DOHH2 (cell line): ENCODE measurements at regions not wholly inside any gene's neighbourhood (a gene's known extent, or its start where the extent isn't known, plus 50 kb on each side); places are given as distances from the start of the nearest gene placed in this dataset.

ENCODE experiments used
- H3F3A ChIP-seq: fragments of 200-600 bp; sonication (generic), shearing (Covaris generic); 2 replicates; pipeline ENCODE4 v1.6.0; 2016; ENCODE audit warnings: antibody characterized with exemption, mild to moderate bottlenecking; ENCODE audit not compliant: control insufficient read depth, insufficient read depth
- H3K27ac ChIP-seq: fragments of 200-600 bp; sonication (generic); 2 replicates; pipeline ENCODE4 v1.5.1; 2014; ENCODE audit warnings: low read depth, mild to moderate bottlenecking, low read length, moderate library complexity
- H3K27me3 ChIP-seq: fragments of 200-600 bp; sonication (generic); 2 replicates; pipeline ENCODE4 v1.6.1; 2014; ENCODE audit warnings: mild to moderate bottlenecking, low read length, mixed read lengths; ENCODE audit not compliant: control insufficient read depth
- H3K36me3 ChIP-seq: fragments of 200-600 bp; sonication (generic); 2 replicates; pipeline ENCODE4 v1.6.1; 2014; ENCODE audit warnings: mild to moderate bottlenecking, low read length, moderate library complexity, mixed read lengths; ENCODE audit not compliant: control insufficient read depth
- H3K4me1 ChIP-seq: fragments of 200-600 bp; sonication (generic); 2 replicates; pipeline ENCODE4 v1.6.1; 2014; ENCODE audit warnings: mild to moderate bottlenecking, low read length, mixed read lengths; ENCODE audit not compliant: control insufficient read depth
- H3K4me2 ChIP-seq: fragments of 200-600 bp; sonication (generic); 2 replicates; pipeline ENCODE4 v1.6.0; 2014; ENCODE audit warnings: mild to moderate bottlenecking, low read length, moderate library complexity
- H3K4me3 ChIP-seq: fragments of 200-600 bp; sonication (generic); 2 replicates; pipeline ENCODE4 v1.5.1; 2014; ENCODE audit warnings: mild to moderate bottlenecking, low read length, mixed read lengths
- H3K79me2 ChIP-seq: fragments of 200-600 bp; sonication (generic); 2 replicates; pipeline ENCODE4 v1.6.1; 2014; ENCODE audit warnings: mild to moderate bottlenecking, low read length, mixed read lengths; ENCODE audit not compliant: control insufficient read depth
- H3K9me2 ChIP-seq: fragments of 200-600 bp; sonication (generic); replicated peaks from 2 replicates; pipeline ENCODE4 v1.6.1; 2014; ENCODE audit warnings: mild to moderate bottlenecking, low read length, mixed read lengths; ENCODE audit not compliant: control insufficient read depth
- H3K9me3 ChIP-seq: fragments of 200-600 bp; sonication (generic); 2 replicates; pipeline ENCODE4 v1.6.1; 2014; ENCODE audit warnings: antibody characterized with exemption, low read length, mixed read lengths; ENCODE audit not compliant: control insufficient read depth, insufficient read depth
- H4K20me1 ChIP-seq: fragments of 200-600 bp; sonication (generic); 2 replicates; pipeline ENCODE4 v1.6.0; 2014; ENCODE audit warnings: low read depth, mild to moderate bottlenecking, antibody characterized with exemption, low read length, moderate library complexity; ENCODE audit not compliant: control insufficient read depth, insufficient read depth
- CTCF ChIP-seq: fragments of 200-600 bp; sonication (generic); IDR thresholded peaks from one replicate; pipeline ENCODE4 v1.5.1; 2014; ENCODE audit warnings: antibody characterized with exemption, mild to moderate bottlenecking, low read depth, low read length; ENCODE audit not compliant: poor library complexity, severe bottlenecking
- EZH2phosphoT487 ChIP-seq: fragments of 200-600 bp; sonication (generic); IDR thresholded peaks from 2 replicates; pipeline ENCODE4 v1.6.1; 2017; ENCODE audit warnings: borderline replicate concordance, mild to moderate bottlenecking, antibody characterized with exemption, low read length, moderate library complexity, mixed read lengths

DNA sequence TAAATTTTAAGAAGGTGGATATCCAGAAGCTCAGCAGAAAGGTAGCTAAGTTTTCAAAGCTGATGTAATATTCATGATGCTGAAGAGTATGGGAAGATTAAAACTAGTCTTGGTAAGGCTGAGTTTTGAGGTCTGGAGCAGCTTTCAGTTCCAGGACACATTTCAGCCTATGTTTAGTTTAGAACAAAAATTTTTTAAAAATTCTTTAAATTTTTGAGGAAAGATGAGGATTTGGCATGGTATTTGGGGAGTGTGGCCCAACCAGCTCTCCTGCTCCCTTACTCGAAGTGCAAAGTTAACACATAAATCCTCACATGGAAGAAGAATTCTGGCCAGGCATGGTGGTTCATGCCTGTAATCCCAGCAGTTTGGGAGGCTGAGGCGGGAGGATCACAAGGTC, 1039.1 kb downstream of the NAALADL2 start:
- H3F3A ChIP-seq, result no peaks in the 10 kb centered on the region
- H3K27me3 ChIP-seq, result no peaks in the 10 kb centered on the region
- no peaks in the 10 kb centered on the region for H3K9me3 ChIP-seq
- H3K79me2 ChIP-seq, result no peaks in the 10 kb centered on the region
- H3K9me2 ChIP-seq, result no peaks in the 10 kb centered on the region
- no peak overlapping the region for H3K4me3 ChIP-seq
- TF ChIP-seq CTCF (no peak), EZH2phosphoT487 (no peak)
- no peaks in the 10 kb centered on the region for H4K20me1 ChIP-seq
- H3K4me1 ChIP-seq, result no peaks in the 10 kb centered on the region
- no peak overlapping the region for H3K27ac ChIP-seq
- H3K4me2 ChIP-seq, result no peak overlapping the region
- no peaks in the 10 kb centered on the region for H3K36me3 ChIP-seq

GRCh38 chr3:175896655-175897054, 1037.5 kb downstream of the NAALADL2 start:
- H3K79me2 ChIP-seq, result no peaks in the 10 kb centered on the region
- no peaks in the 10 kb centered on the region for H3K9me3 ChIP-seq
- H3K27ac ChIP-seq, result no peak overlapping the region
- H3K36me3 ChIP-seq, result no peaks in the 10 kb centered on the region
- TF ChIP-seq CTCF, result no peak
- TF ChIP-seq EZH2phosphoT487, result no peak
- no peaks in the 10 kb centered on the region for H3K9me2 ChIP-seq
- H4K20me1 ChIP-seq, result no peaks in the 10 kb centered on the region
- H3K4me1 ChIP-seq, result no peaks in the 10 kb centered on the region
- H3K27me3 ChIP-seq, result no peaks in the 10 kb centered on the region
- H3K4me2 ChIP-seq, result no peak overlapping the region
- no peak overlapping the region for H3K4me3 ChIP-seq
- no peaks in the 10 kb centered on the region for H3F3A ChIP-seq

- Histone ChIP-seq H3K79me2 (no peaks in the 10 kb centered on the region), H3K4me2 (no peak overlapping the region), H3K4me1 (no peaks in the 10 kb centered on the region), H3K27ac (no peak overlapping the region), H4K20me1 (no peaks in the 10 kb centered on the region), H3K9me2 (no peaks in the 10 kb centered on the region), H3K27me3 (no peaks in the 10 kb centered on the region), H3K36me3 (no peaks in the 10 kb centered on the region), H3F3A (no peaks in the 10 kb centered on the region), H3K9me3 (no peaks in the 10 kb centered on the region), H3K4me3 (no peak overlapping the region)
- TF ChIP-seq EZH2phosphoT487 (no peak), CTCF (no peak)
Observed at GRCh38 chr3:175895731-175896130, 1036.6 kb downstream of the NAALADL2 start.

- H4K20me1 ChIP-seq, result no peaks in the 10 kb centered on the region
- H3K9me2 ChIP-seq, result no peaks in the 10 kb centered on the region
- no peak overlapping the region for H3K4me3 ChIP-seq
- no peaks in the 10 kb centered on the region for H3K4me1 ChIP-seq
- no peaks in the 10 kb centered on the region for H3K36me3 ChIP-seq
- no peaks in the 10 kb centered on the region for H3K9me3 ChIP-seq
- no peaks in the 10 kb centered on the region for H3K27me3 ChIP-seq
- H3K4me2 ChIP-seq, result no peak overlapping the region
- H3K27ac ChIP-seq, result no peak overlapping the region
- TF ChIP-seq CTCF, result no peak
- no peak for TF ChIP-seq EZH2phosphoT487
- H3K79me2 ChIP-seq, result no peaks in the 10 kb centered on the region
- H3F3A ChIP-seq, result no peaks in the 10 kb centered on the region
Observed at GRCh38 chr3:175893566-175893965, 1034.4 kb downstream of the NAALADL2 start.
